HG03520 (cell line): ENCODE measurements at regions not wholly inside any gene's neighbourhood (a gene's known extent, or its start where the extent isn't known, plus 50 kb on each side); places are given as distances from the start of the nearest gene placed in this dataset.

Experiments used
- ATAC-seq: cut with Tn5 transposase; IDR thresholded peaks from one replicate; pipeline ENCODE4 v1.9.1; 2021; ENCODE audit warnings: mild to moderate bottlenecking, moderate library complexity; ENCODE audit not compliant: unreplicated experiment

- no peak for ATAC-seq
Observed at GRCh38 chr2:222146488-222146887, 152.3 kb downstream of the PAX3 start.

GRCh38 chr2:222142027-222142426, 156.8 kb downstream of the PAX3 start:
- no peak for ATAC-seq

GRCh38 chr2:222136106-222136630, 162.6 kb downstream of the PAX3 start:
- no peak for ATAC-seq

GRCh38 chr2:222134654-222135053, 164.1 kb downstream of the PAX3 start:
- ATAC-seq, result no peak

- no peak for ATAC-seq
Observed at GRCh38 chr2:222133897-222134296, 164.9 kb downstream of the PAX3 start.

- ATAC-seq, result no peak
Observed at GRCh38 chr2:222130855-222131254, 167.9 kb downstream of the PAX3 start.

GRCh38 chr2:222127660-222128059, 171.1 kb downstream of the PAX3 start:
- no peak for ATAC-seq

- no peak for ATAC-seq
Observed at GRCh38 chr2:222120933-222121332, 177.9 kb downstream of the PAX3 start.

GRCh38 chr2:222115296-222115695, 183.5 kb downstream of the PAX3 start:
- no peak for ATAC-seq

GRCh38 chr2:222108957-222109585, 189.7 kb downstream of the PAX3 start:
- no peak for ATAC-seq

GRCh38 chr2:222108497-222108896, 190.3 kb downstream of the PAX3 start:
- no peak for ATAC-seq

- no peak for ATAC-seq
Observed at GRCh38 chr2:222105046-222105445, 193.8 kb downstream of the PAX3 start.

GRCh38 chr2:222102575-222103349, 196.0 kb downstream of the PAX3 start:
- ATAC-seq, result no peak

- no peak for ATAC-seq
Observed at GRCh38 chr2:222100704-222101699, 197.8 kb downstream of the PAX3 start.

GRCh38 chr2:222088561-222088960, 210.2 kb downstream of the PAX3 start:
- no peak for ATAC-seq

GRCh38 chr2:222087998-222088397, 210.8 kb downstream of the PAX3 start:
- no peak for ATAC-seq

- no peak for ATAC-seq
Observed at GRCh38 chr2:222082201-222082600, 216.6 kb downstream of the PAX3 start.

- no peak for ATAC-seq
Observed at GRCh38 chr2:222080141-222080540, 218.7 kb downstream of the PAX3 start.

- ATAC-seq, result no peak
Observed at GRCh38 chr2:222076973-222077690, 221.7 kb downstream of the PAX3 start.

- ATAC-seq, result no peak
Observed at GRCh38 chr2:222074674-222075073, 224.1 kb downstream of the PAX3 start.
